NAMALWA (cell line): ENCODE measurements at regions not wholly inside any gene's neighbourhood (a gene's known extent, or its start where the extent isn't known, plus 50 kb on each side); places are given as distances from the start of the nearest gene placed in this dataset.
"Not testable (repeated sequence)": the region's sequence is repeated elsewhere in the genome, so short reads cannot be mapped to it uniquely, and the experiment has no call there.

ENCODE experiments used
- DNase-seq: peaks from one replicate; pipeline ENCODE4 v3.0.0-alpha.2; 2015; ENCODE audit warnings: low spot score

DNA sequence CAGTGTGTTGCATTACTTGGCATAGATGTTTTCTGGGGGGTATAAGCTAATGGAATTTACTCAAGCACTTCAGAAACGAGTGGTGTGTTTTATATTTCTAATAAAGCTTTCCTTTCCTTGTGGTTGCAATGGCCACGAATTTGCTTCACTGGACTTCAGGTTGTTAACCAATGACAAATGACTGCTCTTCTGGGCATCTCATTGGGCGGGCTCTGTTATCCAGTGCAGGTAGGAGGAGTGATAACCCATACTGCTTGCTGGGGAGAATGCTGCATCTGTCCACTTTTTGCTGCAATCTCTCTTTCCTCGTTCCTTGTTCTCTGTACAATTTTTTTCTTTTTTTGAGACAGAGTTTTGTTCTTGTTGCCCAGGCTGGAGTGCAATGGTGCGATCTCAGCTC lies 80.0 kb upstream of the RPH3A start:
- DNase-seq: no peak

- not testable (repeated sequence) for DNase-seq
These were observed 78.8 kb upstream of the RPH3A start for GRCh38 chr12:112712751-112713150.

GRCh38 chr12:112713471-112713870 lies 78.1 kb upstream of the RPH3A start:
- DNase-seq: no peak

DNA sequence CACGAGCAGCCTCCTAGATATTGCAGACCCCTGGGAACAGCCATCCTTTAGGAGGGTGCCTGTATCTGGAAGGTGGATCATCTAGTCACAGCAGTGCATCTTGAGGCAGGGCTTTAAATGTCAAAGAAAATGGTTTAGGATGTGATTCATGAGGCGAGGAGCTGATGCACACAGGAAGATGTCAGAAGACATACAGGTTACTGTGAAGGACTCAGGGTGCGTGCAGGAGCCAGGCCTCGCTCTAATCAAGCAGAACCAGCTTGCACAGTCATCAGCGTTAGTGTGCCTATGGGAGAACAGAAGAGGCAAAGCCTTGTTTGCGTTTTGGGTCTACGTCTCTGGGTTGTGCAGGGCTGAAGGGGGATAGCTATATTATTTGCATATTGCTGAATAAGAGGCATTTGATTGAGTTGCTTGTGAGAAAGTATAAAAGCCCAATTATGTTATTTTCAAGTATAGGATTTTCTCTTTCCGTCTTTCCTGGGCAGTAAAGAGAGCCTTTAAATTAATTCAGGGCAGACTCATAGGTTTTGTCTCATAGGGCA lies 77.3 kb upstream of the RPH3A start:
- no peak for DNase-seq

DNA sequence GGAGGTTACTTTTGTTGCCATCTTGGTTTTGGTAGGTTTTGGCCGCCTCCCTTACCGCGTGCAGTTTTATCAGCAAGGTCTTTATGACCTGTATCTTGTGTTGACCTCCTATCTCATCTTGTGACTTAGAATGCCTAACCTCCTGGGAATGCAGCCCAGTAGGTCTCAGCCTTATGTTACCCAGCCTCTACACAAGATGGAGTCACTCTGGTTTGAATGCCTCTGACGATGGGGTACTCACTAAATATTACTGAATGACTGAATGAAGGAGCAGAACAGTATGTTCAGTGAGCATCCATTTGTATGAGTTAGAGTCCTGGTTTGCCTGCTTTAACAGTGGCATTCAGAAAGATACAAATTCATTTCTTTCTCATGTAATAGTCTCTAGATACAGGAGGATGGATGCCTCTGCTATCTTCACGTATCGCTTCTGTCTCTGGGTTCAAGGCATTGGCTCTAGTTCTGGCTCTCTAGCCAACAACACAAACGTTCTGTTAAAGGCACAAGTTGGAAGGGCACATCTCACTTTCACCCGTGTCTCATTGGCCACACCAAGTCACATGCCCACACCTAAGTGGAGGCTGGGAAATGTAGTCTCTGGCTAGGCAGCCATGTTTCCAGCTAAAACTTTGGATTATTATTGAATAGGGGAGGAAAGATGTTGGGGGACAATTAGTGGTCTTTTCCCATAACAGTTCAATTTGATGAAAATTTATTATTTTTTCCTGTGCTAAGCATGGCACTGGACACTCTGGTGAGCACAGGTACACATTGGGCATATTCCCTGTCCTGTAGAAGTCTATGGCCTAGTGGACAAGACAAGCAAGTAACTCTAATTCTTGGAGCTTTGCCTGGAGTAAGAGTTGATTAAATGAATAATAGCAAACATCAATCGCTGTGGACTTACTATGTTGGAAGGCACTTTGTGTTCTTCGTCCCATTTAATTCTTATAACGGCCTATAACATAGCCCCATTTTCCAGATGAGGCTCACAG lies 75.2 kb upstream of the RPH3A start:
- DNase-seq: peak; percentile 59

GRCh38 chr12:112728864-112729263 lies 62.7 kb upstream of the RPH3A start:
- DNase-seq: no peak

GRCh38 chr12:112734859-112735695 lies 56.5 kb upstream of the RPH3A start:
- no peak for DNase-seq

GRCh38 chr12:112738531-112738930 lies 53.0 kb upstream of the RPH3A start:
- no peak for DNase-seq

DNA sequence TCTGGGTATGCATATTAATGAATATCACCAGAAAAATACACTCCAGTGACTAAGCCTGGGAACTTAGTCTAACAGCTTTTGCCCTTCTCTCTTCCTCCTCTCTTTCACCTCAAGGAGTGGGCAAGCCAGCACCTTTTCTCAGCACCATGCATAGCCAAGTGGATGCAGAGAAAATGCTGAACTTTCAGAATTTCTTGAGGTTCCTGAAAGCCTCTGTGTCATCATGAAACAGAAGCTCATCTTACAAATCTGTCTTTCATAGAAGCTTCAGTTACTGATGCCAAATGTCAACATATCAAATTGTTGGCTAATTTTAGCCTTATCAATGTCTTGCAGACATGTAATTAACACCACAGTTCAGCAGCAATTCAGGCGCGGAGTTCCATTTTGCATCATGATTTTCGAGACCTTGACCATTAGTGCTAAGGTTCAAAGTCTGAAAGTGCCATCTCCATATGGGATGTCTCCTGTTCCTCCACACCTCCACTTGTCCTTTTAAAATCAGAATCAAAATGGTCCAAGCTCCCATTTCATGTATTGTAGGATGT lies 51.1 kb upstream of the RPH3A start:
- DNase-seq: no peak

DNA sequence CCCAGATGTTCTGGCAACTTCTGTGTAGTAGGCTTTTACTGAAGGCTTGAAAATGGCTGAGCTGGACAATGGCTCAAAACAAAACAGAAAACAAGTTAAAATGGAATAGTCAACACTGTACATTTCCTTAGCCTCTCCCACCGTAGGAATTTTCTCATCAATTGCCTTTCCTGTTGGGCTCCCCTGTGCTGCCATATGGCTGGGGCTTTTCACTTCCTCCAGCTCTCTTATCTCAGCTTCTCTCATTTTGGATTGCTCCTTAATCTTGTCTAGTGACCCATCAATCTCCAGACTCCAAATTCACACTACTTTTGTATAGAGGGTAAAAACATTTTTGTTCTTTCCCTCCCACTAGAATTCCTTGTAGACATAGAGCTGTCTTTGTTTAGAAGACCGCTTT lies 50.4 kb upstream of the RPH3A start:
- no peak for DNase-seq
